Hepatocyte (in vitro differentiated cells): ENCODE measurements at regions not wholly inside any gene's neighbourhood (a gene's known extent, or its start where the extent isn't known, plus 50 kb on each side); places are given as distances from the start of the nearest gene placed in this dataset.

Experiments used
- DNase-seq: peaks from one replicate; pipeline ENCODE4 v3.0.0-alpha.2; 2016; ENCODE audit warnings: low spot score
- H2AFZ ChIP-seq: fragments of 200-600 bp; sonication (generic); 2 replicates; pipeline ENCODE4 v1.6.0; 2016; ENCODE audit warnings: antibody characterized with exemption, mild to moderate bottlenecking
- H3K27ac ChIP-seq: fragments of 200-600 bp; sonication (generic); 2 replicates; pipeline ENCODE4 v1.5.1; 2016; ENCODE audit warnings: mild to moderate bottlenecking
- H3K27me3 ChIP-seq: fragments of 200-600 bp; sonication (generic); 2 replicates; pipeline ENCODE4 v1.6.1; 2016
- H3K36me3 ChIP-seq: fragments of 200-600 bp; sonication (generic); replicated peaks from 2 replicates; pipeline ENCODE4 v1.5.1; 2016; ENCODE audit warnings: low read depth; ENCODE audit not compliant: insufficient read depth
- H3K4me1 ChIP-seq: fragments of 200-600 bp; sonication (generic); 2 replicates; pipeline ENCODE4 v1.5.1; 2016; ENCODE audit warnings: mild to moderate bottlenecking, moderate library complexity; ENCODE audit not compliant: insufficient read depth
- H3K4me2 ChIP-seq: fragments of 200-600 bp; sonication (generic); 2 replicates; pipeline ENCODE4 v1.6.0; 2016
- H3K4me3 ChIP-seq: fragments of 200-600 bp; sonication (generic); 2 replicates; pipeline ENCODE4 v1.5.1; 2016; ENCODE audit warnings: mild to moderate bottlenecking
- H3K79me2 ChIP-seq: fragments of 200-600 bp; sonication (generic); 2 replicates; pipeline ENCODE4 v1.6.0; 2017; ENCODE audit warnings: mild to moderate bottlenecking
- H3K9me2 ChIP-seq: fragments of 200-600 bp; sonication (generic); replicated peaks from 2 replicates; pipeline ENCODE4 v1.6.0; 2017; ENCODE audit warnings: mild to moderate bottlenecking; ENCODE audit not compliant: insufficient read depth
- H3K9me3 ChIP-seq: fragments of 200-600 bp; sonication (generic); 2 replicates; pipeline ENCODE4 v1.5.1; 2016; ENCODE audit warnings: low read depth, mild to moderate bottlenecking
- H4K20me1 ChIP-seq: fragments of 200-600 bp; sonication (generic); 2 replicates; pipeline ENCODE4 v1.6.0; 2016; ENCODE audit warnings: mild to moderate bottlenecking; ENCODE audit not compliant: insufficient read depth, poor library complexity, severe bottlenecking
- EZH2 ChIP-seq: fragments of 200-600 bp; sonication (generic); IDR thresholded peaks from 2 replicates; pipeline ENCODE4 v1.6.1; 2016; ENCODE audit warnings: antibody characterized with exemption, mild to moderate bottlenecking, borderline replicate concordance
- EZH2phosphoT487 ChIP-seq: fragments of 200-600 bp; sonication (generic); IDR thresholded peaks from one replicate; pipeline ENCODE4 v1.6.1; 2018; ENCODE audit warnings: antibody characterized with exemption, mild to moderate bottlenecking, low read depth, moderate library complexity; ENCODE audit not compliant: unreplicated experiment, severe bottlenecking
- WGBS: methylation state at CpG from one replicate; pipeline ENCODE4 v1.1.6; 2016; ENCODE audit warnings: low lambda C conversion rate; ENCODE audit errors: missing lambda C conversion rate; 5-methylcytosine and 5-hydroxymethylcytosine counted together
- TF ChIP-seq, protein P1 (sequence below): fragments of 200-600 bp; sonication (generic); IDR thresholded peaks from 2 replicates; pipeline ENCODE4 v1.5.1; 2016; ENCODE audit warnings: antibody characterized with exemption, mild to moderate bottlenecking; ENCODE audit not compliant: poor library complexity

DNA sequence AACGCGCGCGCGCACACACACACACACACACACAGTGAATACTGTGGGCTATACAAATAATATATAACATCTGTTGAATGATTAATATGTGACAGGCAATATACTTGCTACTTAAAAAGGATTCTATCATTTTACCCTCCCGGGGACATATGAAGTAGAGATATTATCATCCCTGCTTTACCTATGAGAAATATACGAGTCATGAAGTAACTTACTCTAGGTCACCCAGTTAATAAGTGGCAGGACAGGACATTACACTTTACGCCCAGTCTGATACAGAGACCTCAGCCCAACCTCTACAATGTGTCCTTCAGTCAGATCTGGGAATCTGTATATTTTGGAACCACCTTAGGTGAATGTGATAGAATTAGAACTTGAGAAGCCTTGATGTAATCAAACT is 55.4 kb downstream of the CCDC54 start:
- Histone ChIP-seq H3K27ac (peak overlapping the region; percentile 93), H2AFZ (peak overlapping the region; percentile 100)

DNA sequence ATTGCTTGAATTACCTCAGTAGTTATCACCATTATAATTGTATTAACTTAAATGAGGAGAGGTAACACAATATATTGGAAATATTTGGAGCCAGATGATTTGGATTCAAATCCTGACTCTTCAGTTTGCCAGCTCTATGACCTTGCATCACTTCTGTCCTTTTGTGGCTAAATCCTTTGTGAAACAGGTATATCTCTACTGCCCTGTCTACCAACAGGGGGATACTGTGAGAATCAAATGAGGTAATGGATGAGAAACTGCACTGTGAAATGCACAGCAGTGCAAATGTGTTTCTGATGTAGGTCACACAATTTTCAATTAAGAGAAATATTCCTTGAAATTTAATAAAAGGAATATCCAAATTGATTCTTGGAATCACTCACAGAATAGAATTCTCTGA is 58.8 kb downstream of the CCDC54 start:
- Histone ChIP-seq H4K20me1 (no peaks in the 10 kb centered on the region), H3K27ac (no peak overlapping the region), H3K27me3 (no peaks in the 10 kb centered on the region), H3K4me3 (no peak overlapping the region), H3K9me2 (no peaks in the 10 kb centered on the region), H3K36me3 (no peaks in the 10 kb centered on the region), H3K4me1 (no peaks in the 10 kb centered on the region), H3K79me2 (no peaks in the 10 kb centered on the region), H3K9me3 (no peaks in the 10 kb centered on the region), H3K4me2 (no peak overlapping the region), H2AFZ (no peak overlapping the region)
- TF ChIP-seq, protein P1, sequence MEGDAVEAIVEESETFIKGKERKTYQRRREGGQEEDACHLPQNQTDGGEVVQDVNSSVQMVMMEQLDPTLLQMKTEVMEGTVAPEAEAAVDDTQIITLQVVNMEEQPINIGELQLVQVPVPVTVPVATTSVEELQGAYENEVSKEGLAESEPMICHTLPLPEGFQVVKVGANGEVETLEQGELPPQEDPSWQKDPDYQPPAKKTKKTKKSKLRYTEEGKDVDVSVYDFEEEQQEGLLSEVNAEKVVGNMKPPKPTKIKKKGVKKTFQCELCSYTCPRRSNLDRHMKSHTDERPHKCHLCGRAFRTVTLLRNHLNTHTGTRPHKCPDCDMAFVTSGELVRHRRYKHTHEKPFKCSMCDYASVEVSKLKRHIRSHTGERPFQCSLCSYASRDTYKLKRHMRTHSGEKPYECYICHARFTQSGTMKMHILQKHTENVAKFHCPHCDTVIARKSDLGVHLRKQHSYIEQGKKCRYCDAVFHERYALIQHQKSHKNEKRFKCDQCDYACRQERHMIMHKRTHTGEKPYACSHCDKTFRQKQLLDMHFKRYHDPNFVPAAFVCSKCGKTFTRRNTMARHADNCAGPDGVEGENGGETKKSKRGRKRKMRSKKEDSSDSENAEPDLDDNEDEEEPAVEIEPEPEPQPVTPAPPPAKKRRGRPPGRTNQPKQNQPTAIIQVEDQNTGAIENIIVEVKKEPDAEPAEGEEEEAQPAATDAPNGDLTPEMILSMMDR: no peak
- TF ChIP-seq EZH2phosphoT487 (no peak), EZH2 (no peak)
- DNase-seq: no peak

More for the DNA sequence above, 55.4 kb downstream of the CCDC54 start:
- Histone ChIP-seq H3K79me2 (no peaks in the 10 kb centered on the region), H3K9me3 (no peaks in the 10 kb centered on the region), H3K4me3 (peak overlapping the region; percentile 91), H3K4me1 (peaks cover 5% of the 10 kb centered on the region), H3K36me3 (no peaks in the 10 kb centered on the region), H3K27me3 (no peaks in the 10 kb centered on the region), H3K9me2 (no peaks in the 10 kb centered on the region), H4K20me1 (no peaks in the 10 kb centered on the region), H3K4me2 (peak overlapping the region; percentile 95)
- 74% methylated on average over 8 of the region's 8 CpGs for WGBS
- TF ChIP-seq EZH2 (no peak), EZH2phosphoT487 (no peak)
- TF ChIP-seq, protein P1: no peak
- DNase-seq: no peak

DNA sequence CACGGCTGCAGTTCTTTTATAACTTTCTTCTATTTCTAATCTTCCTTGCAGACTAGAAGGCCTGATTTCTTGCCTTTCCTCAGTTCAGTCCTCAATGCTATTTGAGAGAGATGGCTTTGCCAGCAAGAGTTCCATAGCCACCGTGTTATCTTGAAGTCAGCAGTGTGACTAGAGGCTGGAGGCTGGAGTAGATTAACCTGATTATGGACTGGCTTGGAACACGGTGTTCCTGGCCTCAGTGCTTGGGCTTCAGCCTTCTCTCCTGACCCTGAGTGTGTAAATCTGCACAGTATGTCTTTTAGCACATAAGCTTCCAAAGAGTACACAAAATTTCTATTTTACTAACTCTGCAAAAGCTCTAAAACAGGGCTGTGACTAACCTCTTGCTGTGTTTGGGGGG is 61.4 kb downstream of the CCDC54 start:
- no peak overlapping the region for H2AFZ ChIP-seq
- no peaks in the 10 kb centered on the region for H3K4me1 ChIP-seq
- H3K4me3 ChIP-seq: no peak overlapping the region
- no peaks in the 10 kb centered on the region for H3K79me2 ChIP-seq
- H3K9me3 ChIP-seq: no peaks in the 10 kb centered on the region
- H3K27ac ChIP-seq: no peak overlapping the region
- DNase-seq: no peak
- TF ChIP-seq EZH2 (no peak), EZH2phosphoT487 (no peak)
- TF ChIP-seq, protein P1: no peak
- no peaks in the 10 kb centered on the region for H3K9me2 ChIP-seq
- no peaks in the 10 kb centered on the region for H3K36me3 ChIP-seq
- no peaks in the 10 kb centered on the region for H3K27me3 ChIP-seq
- H3K4me2 ChIP-seq: no peak overlapping the region
- WGBS: 42% methylated on average over 3 of the region's 3 CpGs
- H4K20me1 ChIP-seq: no peaks in the 10 kb centered on the region

DNA sequence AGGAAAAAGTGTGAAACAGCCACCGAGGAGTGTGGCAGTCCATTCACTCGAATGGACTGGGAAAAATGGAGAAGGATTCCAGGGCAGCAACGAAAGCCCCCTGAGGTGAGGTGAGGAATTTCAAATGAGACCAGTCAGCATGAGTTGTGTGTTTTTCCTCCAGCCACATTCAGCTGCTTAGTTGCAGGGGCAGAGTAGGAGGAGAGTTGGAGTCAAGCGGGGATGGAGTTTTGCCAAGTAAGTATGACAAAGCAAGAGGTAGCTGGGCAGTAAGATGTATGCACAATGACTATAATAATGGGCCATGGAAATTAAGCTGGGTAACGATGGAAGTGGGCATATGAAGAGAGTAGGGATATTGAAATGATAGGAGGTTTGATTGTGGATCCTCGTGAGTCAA is 64.4 kb downstream of the CCDC54 start:
- H3K27me3 ChIP-seq: no peaks in the 10 kb centered on the region
- no peaks in the 10 kb centered on the region for H3K36me3 ChIP-seq
- no peaks in the 10 kb centered on the region for H3K9me2 ChIP-seq
- H3K4me1 ChIP-seq: no peaks in the 10 kb centered on the region
- DNase-seq: no peak
- no peak overlapping the region for H3K4me3 ChIP-seq
- H3K4me2 ChIP-seq: no peak overlapping the region
- H2AFZ ChIP-seq: no peak overlapping the region
- no peaks in the 10 kb centered on the region for H4K20me1 ChIP-seq
- 67% methylated on average over 6 of the region's 6 CpGs for WGBS
- no peak overlapping the region for H3K27ac ChIP-seq
- no peak for TF ChIP-seq EZH2
- no peak for TF ChIP-seq EZH2phosphoT487
- TF ChIP-seq, protein P1: no peak
- no peaks in the 10 kb centered on the region for H3K79me2 ChIP-seq
- H3K9me3 ChIP-seq: no peaks in the 10 kb centered on the region
